Endothelial cell of umbilical vein (primary cell): ENCODE measurements at regions not wholly inside any gene's neighbourhood (a gene's known extent, or its start where the extent isn't known, plus 50 kb on each side); places are given as distances from the start of the nearest gene placed in this dataset.

Source experiments
- BruUV-seq: library from RNA; stranded (reverse); fragments of 400-500 nt; replicated peaks from 2 replicates; lab custom pipeline; 2021; lab: Mats Ljungman, UMichigan
- CTCF ChIA-PET: fragments of 300-600, 350-600 bp; sonication (Branson Sonifier 250); formaldehyde crosslinking; loops from one replicate; lab custom pipeline; 2021; ENCODE audit warnings: antibody characterized with exemption, inconsistent platforms; lab: Charles Lee
- POLR2A ChIA-PET: fragments of 300-600, 350-600 bp; sonication (Branson Sonifier 250); formaldehyde crosslinking; loops from one replicate; lab custom pipeline; 2021; ENCODE audit warnings: antibody characterized with exemption, inconsistent platforms; lab: Charles Lee
- DNase-seq: peaks from one replicate; pipeline ENCODE4 v3.0.0-alpha.2; 2011; ENCODE audit warnings: low read depth, low spot score
- FAIRE-seq: peaks from 2 replicates; lab custom pipeline; 2011; peaks lifted over from hg19 to GRCh38; lab: Jason Lieb, UNC
- H2AFZ ChIP-seq: 2 replicates; pipeline ENCODE4 v1.6.0; 2012; ENCODE audit warnings: low read depth, low read length, control low read depth, inconsistent platforms
- H3K27ac ChIP-seq: 2 replicates; pipeline ENCODE4 v1.5.1; 2011; ENCODE audit warnings: low read depth, mild to moderate bottlenecking, control low read depth, low read length, moderate library complexity; ENCODE audit not compliant: insufficient read depth
- H3K27me3 ChIP-seq, 2 experiments: 2 replicates each; pipeline versions ENCODE4 v1.6.0 to v1.6.1; 2011; ENCODE audit warnings: low read length in 2 of 2, mixed read lengths in 1 of 2; ENCODE audit not compliant: control insufficient read depth in 2 of 2, insufficient read depth in 2 of 2
- H3K36me3 ChIP-seq, 2 experiments: 2 replicates in 1 of 2; 3 replicates in 1 of 2; pipeline ENCODE4 v1.5.1; 2011; ENCODE audit warnings: low read length in 2 of 2, mild to moderate bottlenecking in 1 of 2, moderate library complexity in 1 of 2; ENCODE audit not compliant: control insufficient read depth in 2 of 2, insufficient read depth in 2 of 2; ENCODE audit errors: extremely low read depth in 1 of 2
- H3K4me1 ChIP-seq: 3 replicates; pipeline ENCODE4 v1.5.1; 2011; ENCODE audit warnings: mild to moderate bottlenecking, low read length; ENCODE audit not compliant: control insufficient read depth, insufficient read depth; ENCODE audit errors: extremely low read depth
- H3K4me2 ChIP-seq: 2 replicates; pipeline ENCODE4 v1.6.1; 2011; ENCODE audit warnings: low read length, control low read depth, mixed read lengths; ENCODE audit not compliant: insufficient read depth
- H3K4me3 ChIP-seq, 3 experiments: fragments of 200-600 bp in 1 of 3; sonication (generic), shearing (Covaris generic) in 1 of 3; replicated peaks in 1 of 3; 2 replicates each; pipeline ENCODE4 v1.5.1; 2011 to 2016; ENCODE audit warnings: control low read depth in 3 of 3, low read length in 3 of 3, mild to moderate bottlenecking in 2 of 3, inconsistent platforms in 1 of 3, low read depth in 1 of 3, moderate library complexity in 1 of 3; ENCODE audit not compliant: insufficient read depth in 1 of 3
- H3K79me2 ChIP-seq: 2 replicates; pipeline ENCODE4 v1.6.0; 2012; ENCODE audit warnings: low read length, inconsistent platforms; ENCODE audit not compliant: control insufficient read depth, insufficient read depth
- H3K9ac ChIP-seq: replicated peaks from 2 replicates; pipeline ENCODE3; 2011; ENCODE audit warnings: low read length, control low read depth; ENCODE audit not compliant: insufficient read depth; ENCODE audit errors: extremely low read depth
- H3K9me1 ChIP-seq: replicated peaks from 3 replicates; pipeline ENCODE4 v1.6.0; 2011; ENCODE audit warnings: mild to moderate bottlenecking, low read length; ENCODE audit not compliant: control insufficient read depth, insufficient read depth; ENCODE audit errors: extremely low read depth
- H3K9me3 ChIP-seq: replicated peaks from 2 replicates; pipeline ENCODE4 v1.5.1; 2012; ENCODE audit warnings: low read length, inconsistent platforms; ENCODE audit not compliant: control insufficient read depth, insufficient read depth
- H4K20me1 ChIP-seq: replicated peaks from 2 replicates; pipeline ENCODE3; 2011; ENCODE audit warnings: mild to moderate bottlenecking, low read length; ENCODE audit not compliant: control insufficient read depth, insufficient read depth; ENCODE audit errors: extremely low read depth
- CTCF ChIP-seq, 2 donors: IDR thresholded peaks; 1 replicate in 1 of 2; 2 replicates in 1 of 2; pipeline ENCODE4 v1.5.1; 2011; ENCODE audit warnings: low read length in 2 of 2, mild to moderate bottlenecking in 2 of 2, moderate library complexity in 2 of 2, control low read depth in 1 of 2, inconsistent platforms in 1 of 2, low read depth in 1 of 2; ENCODE audit not compliant: insufficient read depth in 1 of 2; ENCODE audit errors: extremely low read depth in 1 of 2
- EZH2 ChIP-seq: IDR thresholded peaks from 2 replicates; pipeline ENCODE4 v1.6.1; 2012; ENCODE audit warnings: borderline replicate concordance, low read depth, mild to moderate bottlenecking, moderate library complexity, low read length, inconsistent platforms; ENCODE audit not compliant: severe bottlenecking
- FOS ChIP-seq: IDR thresholded peaks from 2 replicates; pipeline ENCODE4 v1.6.1; 2011; ENCODE audit warnings: mild to moderate bottlenecking, low read length, moderate library complexity, borderline replicate concordance; ENCODE audit not compliant: insufficient read depth
- GATA2 ChIP-seq: IDR thresholded peaks from 2 replicates; pipeline ENCODE4 v1.7.0; 2011; ENCODE audit warnings: low read depth, mild to moderate bottlenecking, moderate library complexity, mixed read lengths, low read length; ENCODE audit not compliant: insufficient read length, insufficient read depth
- JUN ChIP-seq: IDR thresholded peaks from 2 replicates; pipeline ENCODE4 v1.6.1; 2011; ENCODE audit warnings: borderline replicate concordance, low read depth; ENCODE audit not compliant: insufficient read length, insufficient read depth
- MAX ChIP-seq: IDR thresholded peaks from 2 replicates; pipeline ENCODE4 v1.6.1; 2011; ENCODE audit not compliant: insufficient read depth, insufficient read length
- MYC ChIP-seq: IDR thresholded peaks from one replicate; pipeline ENCODE4 v1.6.1; 2011; ENCODE audit warnings: mild to moderate bottlenecking, low read depth, low read length
- POLR2A ChIP-seq: IDR thresholded peaks from 2 replicates; pipeline ENCODE4 v1.6.1; 2012; ENCODE audit warnings: low read depth, mild to moderate bottlenecking, control low read depth, low read length
- POLR2AphosphoS5 ChIP-seq: IDR thresholded peaks from 2 replicates; pipeline ENCODE4 v1.6.1; 2012; ENCODE audit warnings: low read depth, mild to moderate bottlenecking, control low read depth, low read length, moderate library complexity; ENCODE audit not compliant: insufficient read depth
- dilution Hi-C: fragments of 300-500 bp; cut with MboI; formaldehyde crosslinking; loops from one replicate; pipeline ENCODE4 v1.15.0; 2019; ENCODE audit warnings: low sequenced_read_pairs; ENCODE audit not compliant: extremely low pct_ligation_motif_present
- intact Hi-C: fragments of 100-400 bp; cut with micrococcal nuclease; formaldehyde crosslinking; loops from one replicate; pipeline ENCODE4 v1.10.0; 2022

GRCh38 chr16:8146256-8147012, 443.9 kb downstream of the TMEM114 start:
- Histone ChIP-seq H3K9me1 (no peaks in the 10 kb centered on the region), H3K27ac (no peak overlapping the region), H3K9ac (no peak overlapping the region), H3K4me2 (no peak overlapping the region), H4K20me1 (no peaks in the 10 kb centered on the region), H3K9me3 (peaks cover 1% of the 10 kb centered on the region), H3K4me3 (no peak overlapping the region), H3K36me3 (no peaks in the 10 kb centered on the region), H3K4me1 (no peaks in the 10 kb centered on the region), H3K27me3 (no peaks in the 10 kb centered on the region), H2AFZ (no peak overlapping the region), H3K79me2 (no peaks in the 10 kb centered on the region)
- TF ChIP-seq CTCF (IDR thresholded peaks at IDR 0.05; ENCODE audit: extremely low read depth in 1 of 2, insufficient read depth in 1 of 2, low read depth in 1 of 2, low read length in 2 of 2): no peak
- CTCF ChIA-PET: no interaction called here
- no TSS peak for BruUV-seq
- dilution Hi-C loops (no loop called here), intact Hi-C loops (no loop called here)
- FAIRE-seq (no peak), DNase-seq (no peak)
- POLR2A ChIA-PET: no interaction called here

- H3K9me1 ChIP-seq: no peaks in the 10 kb centered on the region
- FAIRE-seq (no peak), DNase-seq (no peak)
- no peak overlapping the region for H3K4me3 ChIP-seq
- dilution Hi-C loops: no loop called here
- no peaks in the 10 kb centered on the region for H3K27me3 ChIP-seq
- TF ChIP-seq EZH2: no peak
- no peak for TF ChIP-seq MYC
- no peak for TF ChIP-seq POLR2A
- no peak for TF ChIP-seq GATA2
- no peak for TF ChIP-seq CTCF (IDR thresholded peaks at IDR 0.05; ENCODE audit: extremely low read depth in 1 of 2, insufficient read depth in 1 of 2, low read depth in 1 of 2, low read length in 2 of 2)
- TF ChIP-seq POLR2AphosphoS5: no peak
- no peak for TF ChIP-seq FOS
- TF ChIP-seq MAX: no peak
- no peak for TF ChIP-seq JUN
- CTCF ChIA-PET: no interaction called here
- no peak overlapping the region for H3K27ac ChIP-seq
- POLR2A ChIA-PET: no interaction called here
- no peaks in the 10 kb centered on the region for H3K4me1 ChIP-seq
- no peaks in the 10 kb centered on the region for H3K36me3 ChIP-seq
- no peak overlapping the region for H3K4me2 ChIP-seq
- H3K9me3 ChIP-seq: no peaks in the 10 kb centered on the region
- H2AFZ ChIP-seq: no peak overlapping the region
- intact Hi-C loops: no loop called here
- H3K9ac ChIP-seq: no peak overlapping the region
- no TSS peak for BruUV-seq
- H4K20me1 ChIP-seq: no peaks in the 10 kb centered on the region
- H3K79me2 ChIP-seq: no peaks in the 10 kb centered on the region
Observed at GRCh38 chr16:8138666-8139065, 451.6 kb downstream of the TMEM114 start.
